ENCODE measurements at regions not wholly inside any gene's neighbourhood (a gene's known extent, or its start where the extent isn't known, plus 50 kb on each side); places are given as distances from the start of the nearest gene placed in this dataset.

DNA sequence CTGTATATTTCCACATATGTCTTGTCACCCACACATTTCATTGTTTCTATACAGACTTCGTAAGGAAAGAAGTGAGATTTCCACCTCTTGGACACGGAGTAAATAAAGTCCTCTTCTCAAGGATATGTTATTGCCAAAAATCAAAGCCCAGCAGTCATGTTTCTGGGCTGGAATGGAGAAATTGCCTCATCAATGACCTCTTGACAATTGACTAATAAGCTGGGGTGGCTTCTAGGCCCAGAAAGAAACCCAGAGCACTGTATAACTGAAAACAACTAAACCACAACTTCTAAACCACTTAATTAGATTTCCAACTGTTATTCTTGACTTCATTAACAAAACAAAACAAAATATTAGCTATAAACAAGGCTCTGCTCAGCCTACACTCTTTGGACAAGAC is 56.4 kb upstream of the SLC24A5 start:
- TF ChIP-seq, protein P1, sequence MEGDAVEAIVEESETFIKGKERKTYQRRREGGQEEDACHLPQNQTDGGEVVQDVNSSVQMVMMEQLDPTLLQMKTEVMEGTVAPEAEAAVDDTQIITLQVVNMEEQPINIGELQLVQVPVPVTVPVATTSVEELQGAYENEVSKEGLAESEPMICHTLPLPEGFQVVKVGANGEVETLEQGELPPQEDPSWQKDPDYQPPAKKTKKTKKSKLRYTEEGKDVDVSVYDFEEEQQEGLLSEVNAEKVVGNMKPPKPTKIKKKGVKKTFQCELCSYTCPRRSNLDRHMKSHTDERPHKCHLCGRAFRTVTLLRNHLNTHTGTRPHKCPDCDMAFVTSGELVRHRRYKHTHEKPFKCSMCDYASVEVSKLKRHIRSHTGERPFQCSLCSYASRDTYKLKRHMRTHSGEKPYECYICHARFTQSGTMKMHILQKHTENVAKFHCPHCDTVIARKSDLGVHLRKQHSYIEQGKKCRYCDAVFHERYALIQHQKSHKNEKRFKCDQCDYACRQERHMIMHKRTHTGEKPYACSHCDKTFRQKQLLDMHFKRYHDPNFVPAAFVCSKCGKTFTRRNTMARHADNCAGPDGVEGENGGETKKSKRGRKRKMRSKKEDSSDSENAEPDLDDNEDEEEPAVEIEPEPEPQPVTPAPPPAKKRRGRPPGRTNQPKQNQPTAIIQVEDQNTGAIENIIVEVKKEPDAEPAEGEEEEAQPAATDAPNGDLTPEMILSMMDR (IDR thresholded peaks at IDR 0.05): no peak
- TF ChIP-seq ZFX (IDR thresholded peaks at IDR 0.05; ENCODE audit: borderline replicate concordance): no peak

Data from 22Rv1 (cell line).